DND-41 (cell line): ENCODE measurements at regions not wholly inside any gene's neighbourhood (a gene's known extent, or its start where the extent isn't known, plus 50 kb on each side); places are given as distances from the start of the nearest gene placed in this dataset.

Experiments used
- ATAC-seq: fragments of 200-7000 bp; cut with Tn5 transposase; 3 replicates; pipeline ENCODE4 v1.9.1; 2021; ENCODE audit warnings: low read depth; ENCODE audit not compliant: insufficient read depth
- DNase-seq: peaks from one replicate; pipeline ENCODE4 v3.0.0-alpha.2; 2020
- H2AFZ ChIP-seq: 2 replicates; pipeline ENCODE4 v1.6.0; 2012; ENCODE audit warnings: low read depth, low read length
- H3K27ac ChIP-seq: 2 replicates; pipeline ENCODE4 v1.5.1; 2012; ENCODE audit warnings: low read length, inconsistent platforms
- H3K27me3 ChIP-seq: fragments of 200-600 bp; sonication (generic); 2 replicates; pipeline ENCODE4 v1.6.0; 2012; ENCODE audit warnings: low read length, mild to moderate bottlenecking, inconsistent platforms; ENCODE audit not compliant: insufficient read depth, poor library complexity
- H3K36me3 ChIP-seq: 2 replicates; pipeline ENCODE4 v1.5.1; 2012; ENCODE audit warnings: low read length, inconsistent platforms; ENCODE audit not compliant: insufficient read depth
- H3K4me1 ChIP-seq: 2 replicates; pipeline ENCODE4 v1.5.1; 2012; ENCODE audit warnings: mild to moderate bottlenecking, low read length; ENCODE audit not compliant: insufficient read depth
- H3K4me2 ChIP-seq: 2 replicates; pipeline ENCODE4 v1.6.0; 2012; ENCODE audit warnings: mild to moderate bottlenecking, moderate library complexity, low read length, inconsistent platforms; ENCODE audit not compliant: insufficient read depth
- H3K4me3 ChIP-seq, 2 experiments: fragments of 200-600 bp in 1 of 2; shearing (Covaris generic) in 1 of 2; 2 replicates each; pipeline ENCODE4 v1.5.1; 2012 to 2016; ENCODE audit warnings: inconsistent platforms in 2 of 2, low read length in 2 of 2, mild to moderate bottlenecking in 2 of 2, low read depth in 1 of 2, moderate library complexity in 1 of 2
- H3K79me2 ChIP-seq: 2 replicates; pipeline ENCODE4 v1.6.0; 2012; ENCODE audit warnings: low read length, inconsistent platforms; ENCODE audit not compliant: insufficient read depth
- H3K9ac ChIP-seq: 2 replicates; pipeline ENCODE4 v1.6.0; 2012; ENCODE audit warnings: low read depth, mild to moderate bottlenecking, inconsistent platforms, low read length, moderate library complexity
- H3K9me3 ChIP-seq: 2 replicates; pipeline ENCODE4 v1.5.1; 2012; ENCODE audit warnings: low read length, moderate library complexity, mild to moderate bottlenecking, inconsistent platforms; ENCODE audit not compliant: insufficient read depth, severe bottlenecking
- H4K20me1 ChIP-seq: 2 replicates; pipeline ENCODE4 v1.6.0; 2012; ENCODE audit warnings: low read length; ENCODE audit not compliant: insufficient read depth
- CTCF ChIP-seq: IDR thresholded peaks from 2 replicates; pipeline ENCODE4 v1.5.1; 2012; ENCODE audit warnings: borderline replicate concordance, low read length, moderate library complexity, mild to moderate bottlenecking; ENCODE audit not compliant: poor library complexity, severe bottlenecking; ENCODE audit errors: extremely low read depth
- EZH2 ChIP-seq: IDR thresholded peaks from 3 replicates; pipeline ENCODE4 v1.6.1; 2012; ENCODE audit warnings: borderline replicate concordance, low read depth, mild to moderate bottlenecking, moderate library complexity, low read length, inconsistent platforms; ENCODE audit not compliant: severe bottlenecking

- TF ChIP-seq EZH2 (no peak), CTCF (no peak)
- H4K20me1 ChIP-seq, result no peaks in the 10 kb centered on the region
- DNase-seq, result no peak
- H3K9ac ChIP-seq, result no peak overlapping the region
- H3K36me3 ChIP-seq, result no peaks in the 10 kb centered on the region
- no peak overlapping the region for H3K4me3 ChIP-seq
- no peaks in the 10 kb centered on the region for H3K27me3 ChIP-seq
- H3K79me2 ChIP-seq, result no peaks in the 10 kb centered on the region
- H3K4me1 ChIP-seq, result no peaks in the 10 kb centered on the region
- H3K27ac ChIP-seq, result no peak overlapping the region
- H3K4me2 ChIP-seq, result no peak overlapping the region
- ATAC-seq, result no peak
- H3K9me3 ChIP-seq, result no peaks in the 10 kb centered on the region
- H2AFZ ChIP-seq, result no peak overlapping the region
Observed at GRCh38 chr6:114619621-114620200, 276.9 kb upstream of the HS3ST5 start.

GRCh38 chr6:114611696-114612095 is 268.9 kb upstream of the HS3ST5 start:
- DNase-seq (no peak), ATAC-seq (no peak)
- no peaks in the 10 kb centered on the region for H3K4me1 ChIP-seq
- H3K27ac ChIP-seq, result no peak overlapping the region
- H3K79me2 ChIP-seq, result no peaks in the 10 kb centered on the region
- H4K20me1 ChIP-seq, result no peaks in the 10 kb centered on the region
- no peak overlapping the region for H2AFZ ChIP-seq
- no peak for TF ChIP-seq CTCF
- no peak for TF ChIP-seq EZH2
- no peaks in the 10 kb centered on the region for H3K27me3 ChIP-seq
- H3K4me3 ChIP-seq, result no peak overlapping the region
- no peak overlapping the region for H3K9ac ChIP-seq
- no peaks in the 10 kb centered on the region for H3K9me3 ChIP-seq
- H3K4me2 ChIP-seq, result no peak overlapping the region
- H3K36me3 ChIP-seq, result no peaks in the 10 kb centered on the region

- TF ChIP-seq EZH2 (no peak), CTCF (no peak)
- Histone ChIP-seq H3K79me2 (no peaks in the 10 kb centered on the region), H3K9me3 (no peaks in the 10 kb centered on the region), H3K27ac (no peak overlapping the region), H3K4me2 (no peak overlapping the region), H3K9ac (no peak overlapping the region), H2AFZ (no peak overlapping the region), H4K20me1 (no peaks in the 10 kb centered on the region), H3K4me3 (no peak overlapping the region), H3K36me3 (no peaks in the 10 kb centered on the region), H3K4me1 (no peaks in the 10 kb centered on the region), H3K27me3 (no peaks in the 10 kb centered on the region)
- no peak for DNase-seq
- no peak for ATAC-seq
Observed at GRCh38 chr6:114608091-114608490, 265.3 kb upstream of the HS3ST5 start.

- Histone ChIP-seq H3K4me2 (no peak overlapping the region), H3K4me3 (no peak overlapping the region), H2AFZ (no peak overlapping the region), H3K36me3 (no peaks in the 10 kb centered on the region), H3K79me2 (no peaks in the 10 kb centered on the region), H3K27me3 (no peaks in the 10 kb centered on the region), H3K4me1 (no peaks in the 10 kb centered on the region), H4K20me1 (no peaks in the 10 kb centered on the region), H3K9ac (no peak overlapping the region), H3K9me3 (no peaks in the 10 kb centered on the region), H3K27ac (no peak overlapping the region)
- TF ChIP-seq CTCF, result no peak
- no peak for TF ChIP-seq EZH2
- ATAC-seq, result no peak
- DNase-seq, result no peak
Observed at GRCh38 chr6:114605656-114606055, 262.8 kb upstream of the HS3ST5 start.
